AG04449 (cell line): ENCODE measurements at regions not wholly inside any gene's neighbourhood (a gene's known extent, or its start where the extent isn't known, plus 50 kb on each side); places are given as distances from the start of the nearest gene placed in this dataset.
"Not testable (repeated sequence)": the region's sequence is repeated elsewhere in the genome, so short reads cannot be mapped to it uniquely, and the experiment has no call there.

Experiments
- CTCF ChIA-PET: fragments of 350-600 bp; formaldehyde crosslinking; extraction: SDS; loops from one replicate; lab custom pipeline; 2021; ENCODE audit warnings: antibody characterized with exemption; lab: Yijun Ruan, JAX
- POLR2A ChIA-PET: fragments of 400-600, 350-600 bp; formaldehyde crosslinking; extraction: SDS; loops from one replicate; lab custom pipeline; 2020; ENCODE audit warnings: antibody characterized with exemption, inconsistent platforms; lab: Yijun Ruan, JAX
- DNase-seq: peaks from one replicate; pipeline ENCODE4 v3.0.0-alpha.2; 2010; ENCODE audit warnings: low read depth, low spot score
- H3K4me3 ChIP-seq: 2 replicates; pipeline ENCODE4 v1.5.1; 2011; ENCODE audit warnings: low read depth, mild to moderate bottlenecking, control low read depth, low read length
- CTCF ChIP-seq: IDR thresholded peaks from one replicate; pipeline ENCODE4 v1.5.1; 2011; ENCODE audit warnings: mild to moderate bottlenecking, moderate library complexity, low read length, control low read depth, inconsistent platforms; ENCODE audit not compliant: insufficient read depth; ENCODE audit errors: missing control alignments

GRCh38 chr3:153852355-153852754 lies 268.8 kb upstream of the ARHGEF26 start:
- H3K4me3 ChIP-seq = no peak overlapping the region
- no peak for TF ChIP-seq CTCF
- ChIA-PET POLR2A (no interaction called here), CTCF (no interaction called here)
- DNase-seq = no peak

DNA sequence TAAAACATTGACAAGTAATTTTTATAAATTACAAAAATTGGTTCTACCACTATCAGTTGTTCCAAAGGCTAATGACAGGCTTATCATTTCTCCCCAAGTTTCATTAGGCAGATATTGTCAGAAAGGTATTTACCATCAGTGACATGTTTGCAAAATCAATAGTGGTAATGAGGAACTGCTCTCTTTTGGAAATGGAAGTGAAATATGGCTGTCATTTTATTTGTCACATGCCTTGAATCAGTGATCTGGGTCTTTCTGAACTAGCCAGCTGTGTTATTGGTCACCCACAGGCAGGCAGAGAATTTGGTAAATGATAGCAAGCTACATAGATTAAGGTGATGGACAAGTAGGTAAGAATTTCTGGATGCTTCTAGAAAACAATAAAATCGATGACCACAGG lies 268.0 kb upstream of the ARHGEF26 start:
- no peak for DNase-seq
- ChIA-PET POLR2A (no interaction called here), CTCF (no interaction called here)
- no peak for TF ChIP-seq CTCF
- no peak overlapping the region for H3K4me3 ChIP-seq

- no peak overlapping the region for H3K4me3 ChIP-seq
- ChIA-PET POLR2A (no interaction called here), CTCF (no interaction called here)
- TF ChIP-seq CTCF = no peak
- DNase-seq = no peak
Observed at GRCh38 chr3:153855772-153856171, 265.4 kb upstream of the ARHGEF26 start.

GRCh38 chr3:153856932-153857331 lies 264.3 kb upstream of the ARHGEF26 start:
- no peak for TF ChIP-seq CTCF
- ChIA-PET CTCF (no interaction called here), POLR2A (no interaction called here)
- no peak overlapping the region for H3K4me3 ChIP-seq
- no peak for DNase-seq

DNA sequence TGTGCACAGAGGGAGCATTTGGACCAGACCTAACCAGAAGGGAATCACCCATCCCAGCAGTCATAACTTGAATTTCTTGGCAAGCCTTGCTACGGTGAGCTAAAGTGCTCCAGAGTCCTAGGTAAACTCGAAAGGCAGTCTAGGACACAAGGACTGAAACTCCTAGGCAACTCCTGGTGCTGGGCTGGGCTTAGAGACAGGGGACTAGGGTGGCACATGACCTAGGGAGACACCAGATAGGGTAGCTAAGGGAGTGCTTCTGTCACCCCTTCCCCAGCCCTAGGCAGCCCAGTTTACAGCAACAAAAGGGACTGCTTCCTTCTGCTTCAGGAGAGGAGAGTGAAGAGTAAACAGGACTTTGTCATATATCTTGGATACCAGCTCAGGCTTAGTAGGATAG lies 256.4 kb upstream of the ARHGEF26 start:
- ChIA-PET CTCF (no interaction called here), POLR2A (no interaction called here)
- DNase-seq = no peak
- TF ChIP-seq CTCF = no peak
- H3K4me3 ChIP-seq = no peak overlapping the region

GRCh38 chr3:153866901-153867300 lies 254.3 kb upstream of the ARHGEF26 start:
- ChIA-PET POLR2A (no interaction called here), CTCF (no interaction called here)
- no peak overlapping the region for H3K4me3 ChIP-seq
- TF ChIP-seq CTCF = no peak
- DNase-seq = no peak

GRCh38 chr3:153874348-153874747 lies 246.8 kb upstream of the ARHGEF26 start:
- POLR2A ChIA-PET, DNase-seq, H3K4me3 ChIP-seq, CTCF ChIA-PET: not testable (repeated sequence)
